ENCODE measurements at regions not wholly inside any gene's neighbourhood (a gene's known extent, or its start where the extent isn't known, plus 50 kb on each side); places are given as distances from the start of the nearest gene placed in this dataset.

GRCh38 chr2:150107816-150108215 is 379.7 kb downstream of the RND3 start:
- Histone ChIP-seq H3F3A (replicated peaks; ENCODE audit: insufficient read depth) (no peaks in the 10 kb centered on the region), H2AFZ (ENCODE audit: low read depth) (no peak overlapping the region), H3K4me3 (ENCODE audit: low read depth in 2 of 2, low read length in 1 of 2) (no peak overlapping the region), H3K9ac (no peak overlapping the region), H3K79me2 (ENCODE audit: insufficient read depth) (no peaks in the 10 kb centered on the region), H4K20me1 (ENCODE audit: insufficient read depth) (no peaks in the 10 kb centered on the region), H3K27ac (ENCODE audit: low read depth in 2 of 2, low read length in 1 of 2) (no peak overlapping the region), H3K27me3 (ENCODE audit: insufficient read depth) (no peaks in the 10 kb centered on the region), H3K9me3 (no peaks in the 10 kb centered on the region), H3K4me1 (ENCODE audit: control insufficient read depth in 1 of 2, insufficient read depth in 2 of 2, low read depth in 1 of 2, low read length in 1 of 2) (no peaks in the 10 kb centered on the region), H3K9me2 (no peaks in the 10 kb centered on the region), H3K4me2 (no peak overlapping the region), H3K36me3 (replicated peaks in 1 of 2; ENCODE audit: control insufficient read depth in 1 of 2, insufficient read depth in 2 of 2, low read length in 1 of 2) (no peaks in the 10 kb centered on the region)
- no peak for DNase-seq
- no peak for TF ChIP-seq IRF3 (IDR thresholded peaks at IDR 0.05; ENCODE audit: low read depth, low read length)
- TF ChIP-seq MXI1 (IDR thresholded peaks at IDR 0.05; ENCODE audit: low read depth, low read length) = no peak
- no peak for TF ChIP-seq YY1 (IDR thresholded peaks at IDR 0.05; ENCODE audit: low read depth)
- no peak for TF ChIP-seq JUND (IDR thresholded peaks at IDR 0.05)
- TF ChIP-seq NRF1 (IDR thresholded peaks at IDR 0.05; ENCODE audit: low read depth, low read length) = no peak
- TF ChIP-seq EP300 (IDR thresholded peaks at IDR 0.05; ENCODE audit: borderline replicate concordance in 1 of 2, low read depth in 1 of 2, low read length in 1 of 2) = no peak
- no peak for TF ChIP-seq FOXM1 (IDR thresholded peaks at IDR 0.05; ENCODE audit: low read depth)
- TF ChIP-seq POLR2AphosphoS5 (IDR thresholded peaks at IDR 0.05; ENCODE audit: low read depth, low read length) = no peak
- WGBS (ENCODE audit: low lambda C conversion rate) = 93% methylated on average over 2 of the region's 2 CpGs
- POLR2A ChIA-PET = no interaction called here
- CTCF ChIA-PET = interaction anchor here (1.7 kb wide), 1 partner anchor 15 kb away, joined by 3 read pairs; no protein-coding TSS in a partner anchor

- H3K9ac ChIP-seq = no peak overlapping the region
- 62% methylated on average over 1 of the region's 1 CpG for WGBS (ENCODE audit: low lambda C conversion rate)
- CTCF ChIA-PET = interaction anchor here (1.2 to 1.7 kb wide), 2 partner anchors 13 to 15 kb away, joined by 3 read pairs; no protein-coding TSS in a partner anchor
- H3K79me2 ChIP-seq (ENCODE audit: insufficient read depth) = no peaks in the 10 kb centered on the region
- H3F3A ChIP-seq (replicated peaks; ENCODE audit: insufficient read depth) = no peaks in the 10 kb centered on the region
- no peaks in the 10 kb centered on the region for H3K9me2 ChIP-seq
- no peaks in the 10 kb centered on the region for H3K36me3 ChIP-seq (replicated peaks in 1 of 2; ENCODE audit: control insufficient read depth in 1 of 2, insufficient read depth in 2 of 2, low read length in 1 of 2)
- no peak for DNase-seq
- no peak overlapping the region for H3K27ac ChIP-seq (ENCODE audit: low read depth in 2 of 2, low read length in 1 of 2)
- no peak overlapping the region for H3K4me2 ChIP-seq
- H3K4me1 ChIP-seq (ENCODE audit: control insufficient read depth in 1 of 2, insufficient read depth in 2 of 2, low read depth in 1 of 2, low read length in 1 of 2) = no peaks in the 10 kb centered on the region
- H3K4me3 ChIP-seq (ENCODE audit: low read depth in 2 of 2, low read length in 1 of 2) = no peak overlapping the region
- no peaks in the 10 kb centered on the region for H3K27me3 ChIP-seq (ENCODE audit: insufficient read depth)
- no peaks in the 10 kb centered on the region for H3K9me3 ChIP-seq
- H2AFZ ChIP-seq (ENCODE audit: low read depth) = no peak overlapping the region
- POLR2A ChIA-PET = no interaction called here
- TF ChIP-seq JUND (IDR thresholded peaks at IDR 0.05) (no peak), EZH2phosphoT487 (IDR thresholded peaks at IDR 0.05; ENCODE audit: borderline replicate concordance, low read depth) (no peak), FOXJ3 (CRISPR knock-in tag; IDR thresholded peaks at IDR 0.05) (no peak), TAF1 (IDR thresholded peaks at IDR 0.05; ENCODE audit: borderline replicate concordance, low read depth, low read length) (no peak), RAD21 (IDR thresholded peaks at IDR 0.05; ENCODE audit: low read length) (no peak), RFX5 (IDR thresholded peaks at IDR 0.05; ENCODE audit: low read length) (no peak), FOSL2 (IDR thresholded peaks at IDR 0.05; ENCODE audit: borderline replicate concordance, low read depth) (no peak)
- no peaks in the 10 kb centered on the region for H4K20me1 ChIP-seq (ENCODE audit: insufficient read depth)
Observed at GRCh38 chr2:150107170-150107569, 380.3 kb downstream of the RND3 start.
